Liver (tissue), 8 donors: ENCODE measurements at regions not wholly inside any gene's neighbourhood (a gene's known extent, or its start where the extent isn't known, plus 50 kb on each side); places are given as distances from the start of the nearest gene placed in this dataset.

Source experiments
- DNase-seq: peaks from one replicate; pipeline ENCODE4 v3.0.0-alpha.2; 2017; ENCODE audit warnings: low spot score
- H3K27ac ChIP-seq, 2 donors: one replicate each; pipeline ENCODE4 v1.7.0; 2013; ENCODE audit warnings: inconsistent platforms in 2 of 2, low read length in 2 of 2, control low read depth in 1 of 2, low read depth in 1 of 2, mild to moderate bottlenecking in 1 of 2
- H3K27me3 ChIP-seq, 4 donors: one replicate each; pipeline versions ENCODE4 v1.6.1 to v1.7.0; 2013; ENCODE audit warnings: low read length in 3 of 4, inconsistent platforms in 1 of 4, mild to moderate bottlenecking in 1 of 4, moderate library complexity in 1 of 4; ENCODE audit not compliant: control insufficient read depth in 4 of 4, insufficient read depth in 4 of 4
- H3K36me3 ChIP-seq, 4 donors: one replicate each; pipeline versions ENCODE4 v1.6.1 to v1.7.0; 2013; ENCODE audit warnings: low read length in 3 of 4, mild to moderate bottlenecking in 3 of 4, low read depth in 1 of 4, moderate library complexity in 1 of 4; ENCODE audit not compliant: control insufficient read depth in 4 of 4, insufficient read depth in 3 of 4
- H3K4me1 ChIP-seq, 4 donors: one replicate each; pipeline versions ENCODE4 v1.6.1 to v1.7.0; 2013; ENCODE audit warnings: low read length in 3 of 4, mild to moderate bottlenecking in 3 of 4, moderate library complexity in 1 of 4; ENCODE audit not compliant: control insufficient read depth in 4 of 4, insufficient read depth in 4 of 4
- H3K4me3 ChIP-seq, 3 donors: one replicate each; pipeline versions ENCODE4 v1.6.1 to v1.7.0; 2013; ENCODE audit warnings: low read length in 3 of 3, control low read depth in 1 of 3, low read depth in 1 of 3, mild to moderate bottlenecking in 1 of 3
- H3K9ac ChIP-seq, 2 donors: one replicate each; pipeline ENCODE4 v1.7.0; 2013; ENCODE audit warnings: low read length in 2 of 2, mild to moderate bottlenecking in 2 of 2, moderate library complexity in 2 of 2, control low read depth in 1 of 2, low read depth in 1 of 2
- H3K9me3 ChIP-seq, 4 donors: one replicate each; pipeline versions ENCODE4 v1.6.1 to v1.7.0; 2013; ENCODE audit warnings: low read length in 3 of 4; ENCODE audit not compliant: control insufficient read depth in 4 of 4
- CTCF ChIP-seq: fragments of 150-350 bp; IDR thresholded peaks from 2 replicates; pipeline ENCODE4 v1.5.1; 2017; ENCODE audit warnings: improper control_type of control experiment, low read depth, low read length; ENCODE audit not compliant: missing input control
- EGR1 ChIP-seq, 2 donors: IDR thresholded peaks; 2 replicates each; pipeline ENCODE4 v1.6.1; 2016 to 2018; ENCODE audit warnings: antibody characterized with exemption in 2 of 2, low read depth in 2 of 2
- FOXA2 ChIP-seq: IDR thresholded peaks from 2 replicates; pipeline ENCODE4 v1.6.1; 2016; ENCODE audit warnings: antibody characterized with exemption
- HNF4A ChIP-seq, 2 donors: conservative IDR thresholded peaks; 2 replicates each; pipeline ENCODE4 v1.6.1; 2016; ENCODE audit warnings: antibody characterized with exemption in 2 of 2, mild to moderate bottlenecking in 2 of 2
- HNF4G ChIP-seq: IDR thresholded peaks from 2 replicates; pipeline ENCODE4 v1.6.1; 2016; ENCODE audit warnings: antibody characterized with exemption
- JUND ChIP-seq, 2 donors: IDR thresholded peaks; 2 replicates each; pipeline ENCODE4 v1.6.1; 2016; ENCODE audit warnings: antibody characterized with exemption in 2 of 2
- MAX ChIP-seq: IDR thresholded peaks from 2 replicates; pipeline ENCODE4 v1.6.1; 2016; ENCODE audit warnings: antibody characterized with exemption
- NR2F2 ChIP-seq: IDR thresholded peaks from 2 replicates; pipeline ENCODE4 v1.6.1; 2016; ENCODE audit warnings: antibody characterized with exemption
- RAD21 ChIP-seq, 2 donors: IDR thresholded peaks; 2 replicates each; pipeline ENCODE4 v1.6.1; 2016; ENCODE audit warnings: antibody characterized with exemption in 2 of 2, mild to moderate bottlenecking in 2 of 2
- REST ChIP-seq: IDR thresholded peaks from 2 replicates; pipeline ENCODE4 v1.6.1; 2016; ENCODE audit warnings: antibody characterized with exemption, mild to moderate bottlenecking
- SP1 ChIP-seq: IDR thresholded peaks from 2 replicates; pipeline ENCODE4 v1.6.1; 2018; ENCODE audit warnings: antibody characterized with exemption, mild to moderate bottlenecking
- TAF1 ChIP-seq: conservative IDR thresholded peaks from 2 replicates; pipeline ENCODE4 v1.6.1; 2016; ENCODE audit warnings: antibody characterized with exemption, mild to moderate bottlenecking
- YY1 ChIP-seq: IDR thresholded peaks from 2 replicates; pipeline ENCODE4 v1.6.1; 2016; ENCODE audit warnings: antibody characterized with exemption, mild to moderate bottlenecking
- ZBTB33 ChIP-seq: IDR thresholded peaks from 2 replicates; pipeline ENCODE4 v1.6.1; 2016; ENCODE audit warnings: antibody characterized with exemption
- WGBS: extraction: QIAGEN DNeasy Blood & Tissue Kit; methylation state at CpG from one replicate; pipeline ENCODE4 v1.1.7; 2013; 5-methylcytosine and 5-hydroxymethylcytosine counted together
- donor health status: healthy.
- donor health status: healthy.
- donor health status: healthy.
- donor health status: healthy.
- donor health status: healthy.

- peaks cover 0 to 5% (median 2%) of the 10 kb centered on the region in 4 donors for H3K4me1 ChIP-seq
- no peaks in the 10 kb centered on the region for H3K9me3 ChIP-seq
- no peaks in the 10 kb centered on the region for H3K27me3 ChIP-seq
- WGBS = 76% methylated on average over 13 of the region's 13 CpGs
- DNase-seq = no peak
- no peak overlapping the region for H3K4me3 ChIP-seq
- no peaks in the 10 kb centered on the region for H3K36me3 ChIP-seq
- TF ChIP-seq HNF4G (no peak), FOXA2 (no peak), RAD21 (IDR thresholded peaks at IDR 0.05) (no peak), YY1 (no peak), REST (no peak), HNF4A (conservative IDR thresholded peaks at IDR 0.05) (no peak), JUND (IDR thresholded peaks at IDR 0.05) (no peak), MAX (no peak)
- H3K27ac ChIP-seq = no peak overlapping the region
- H3K9ac ChIP-seq = no peak overlapping the region
These were observed 275.1 kb downstream of the CDC5L start for GRCh38 chr6:44662461-44663121.

- H3K9me3 ChIP-seq = no peaks in the 10 kb centered on the region
- no peak for DNase-seq
- H3K4me1 ChIP-seq = peaks cover 0 to 5% (median 2%) of the 10 kb centered on the region in 4 donors
- H3K9ac ChIP-seq = no peak overlapping the region
- no peak for TF ChIP-seq HNF4G
- TF ChIP-seq SP1 = no peak
- no peak for TF ChIP-seq NR2F2
- TF ChIP-seq TAF1 = no peak
- no peak for TF ChIP-seq JUND (IDR thresholded peaks at IDR 0.05)
- no peak for TF ChIP-seq HNF4A (conservative IDR thresholded peaks at IDR 0.05)
- TF ChIP-seq EGR1 (IDR thresholded peaks at IDR 0.05; ENCODE audit: low read depth in 2 of 2) = no peak
- no peak for TF ChIP-seq ZBTB33
- TF ChIP-seq MAX = no peak
- no peak for TF ChIP-seq FOXA2
- TF ChIP-seq CTCF = no peak
- WGBS = 85% methylated on average over 10 of the region's 10 CpGs
- no peak overlapping the region for H3K4me3 ChIP-seq
- H3K27me3 ChIP-seq = no peaks in the 10 kb centered on the region
- H3K36me3 ChIP-seq = no peaks in the 10 kb centered on the region
- no peak overlapping the region for H3K27ac ChIP-seq
These were observed 276.5 kb downstream of the CDC5L start for GRCh38 chr6:44663860-44664634.
